NCI-H2107 treated with DMSO at 0.1 percent for 48 hours (cell line): ENCODE measurements at regions not wholly inside any gene's neighbourhood (a gene's known extent, or its start where the extent isn't known, plus 50 kb on each side); places are given as distances from the start of the nearest gene placed in this dataset.

Experiments used
- DNase-seq: peaks from one replicate; lab custom pipeline; 2025; ENCODE audit not compliant: unreplicated experiment; lab: John Stamatoyannopoulos, UW

DNA sequence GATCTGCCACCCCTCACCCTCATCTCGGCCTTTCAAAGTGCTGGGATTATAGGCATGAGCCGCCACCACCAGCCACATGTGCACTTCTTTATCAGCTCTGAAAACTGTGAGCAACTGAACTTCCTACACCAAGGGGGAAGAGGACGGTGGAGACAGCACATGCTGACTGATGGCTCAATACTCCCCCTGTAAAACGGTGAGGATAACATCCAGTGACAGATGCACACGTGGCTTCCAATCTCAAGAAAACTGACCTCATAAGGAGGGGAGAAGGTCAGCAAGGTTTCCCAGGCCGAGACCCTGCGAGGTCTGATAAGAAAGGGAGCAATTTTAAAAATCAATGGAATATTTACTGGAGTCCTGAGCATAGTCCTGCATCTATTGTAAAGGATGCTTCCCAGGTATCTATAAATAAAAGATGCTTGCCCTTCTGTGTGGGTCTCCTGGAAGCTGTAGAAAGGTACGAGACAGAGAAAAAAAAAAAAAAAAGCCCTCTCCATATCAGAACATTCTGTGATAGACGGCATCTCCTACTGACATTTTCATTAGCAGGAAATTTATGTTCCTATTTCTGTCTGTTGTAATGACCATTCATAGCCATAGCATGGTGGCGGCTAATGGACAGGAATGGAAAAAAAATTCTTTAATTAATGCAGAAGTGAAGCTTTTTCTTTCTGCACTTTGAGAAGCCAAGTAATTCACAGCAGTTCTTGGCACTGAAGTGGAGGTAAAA is 385.1 kb downstream of the ZNF536 start:
- DNase-seq, result no peak

DNA sequence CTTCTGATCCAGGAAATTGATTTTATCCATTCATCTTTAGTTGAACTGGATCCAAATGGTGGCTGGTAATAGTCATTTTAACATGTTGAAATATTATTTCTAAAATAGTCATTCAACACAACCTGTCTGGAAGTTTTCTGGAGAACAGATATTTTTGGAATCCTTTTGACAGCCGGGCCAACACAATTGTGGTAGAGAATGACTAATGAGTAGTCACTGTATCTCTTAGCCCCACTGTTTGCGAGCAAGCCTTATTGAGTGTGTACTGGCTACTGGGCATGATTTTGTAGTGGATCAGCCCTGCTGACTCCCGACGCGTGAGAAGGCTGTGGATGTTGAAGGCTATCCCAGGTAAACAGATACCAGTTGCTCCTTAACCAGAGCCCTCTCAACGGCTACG is 383.4 kb downstream of the ZNF536 start:
- no peak for DNase-seq

DNA sequence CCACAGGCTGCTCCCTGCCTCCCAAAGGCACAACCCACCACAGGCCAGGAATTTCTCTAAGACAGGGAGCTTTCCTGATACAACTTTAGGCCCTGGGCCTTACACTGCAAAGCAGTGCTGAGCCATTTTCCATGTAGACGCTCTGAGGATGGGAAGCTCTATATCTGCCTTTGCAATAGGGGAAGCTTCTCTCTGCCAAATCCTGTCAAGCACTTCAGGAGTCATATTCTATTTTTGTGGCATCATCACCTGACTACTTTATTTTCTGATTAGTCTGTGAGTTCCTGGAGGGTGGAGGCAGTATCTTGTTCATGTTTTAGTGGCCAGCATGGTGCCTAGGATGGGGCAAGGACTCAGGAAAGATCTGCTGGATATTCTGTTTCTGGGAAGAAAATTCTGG is 382.0 kb downstream of the ZNF536 start:
- DNase-seq, result no peak

DNA sequence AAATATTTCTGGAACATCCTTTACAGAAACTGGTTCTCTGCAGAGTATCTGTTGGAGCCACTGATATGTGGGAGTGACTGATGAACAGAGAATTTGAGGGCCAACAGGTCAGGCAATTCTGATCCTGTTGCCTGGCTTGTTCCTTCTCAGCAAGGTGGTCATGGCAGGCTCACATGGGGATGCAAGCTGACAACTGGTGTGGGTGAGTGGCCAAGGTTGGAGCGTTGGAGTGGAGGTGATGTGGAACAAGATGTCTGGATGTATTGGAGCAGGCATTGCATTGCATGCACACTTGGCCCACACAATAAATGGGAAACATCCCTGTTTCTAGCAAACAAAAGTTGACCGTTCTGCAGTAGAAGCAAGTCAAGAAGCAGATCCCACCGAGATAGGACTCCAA is 380.7 kb downstream of the ZNF536 start:
- DNase-seq, result no peak

DNA sequence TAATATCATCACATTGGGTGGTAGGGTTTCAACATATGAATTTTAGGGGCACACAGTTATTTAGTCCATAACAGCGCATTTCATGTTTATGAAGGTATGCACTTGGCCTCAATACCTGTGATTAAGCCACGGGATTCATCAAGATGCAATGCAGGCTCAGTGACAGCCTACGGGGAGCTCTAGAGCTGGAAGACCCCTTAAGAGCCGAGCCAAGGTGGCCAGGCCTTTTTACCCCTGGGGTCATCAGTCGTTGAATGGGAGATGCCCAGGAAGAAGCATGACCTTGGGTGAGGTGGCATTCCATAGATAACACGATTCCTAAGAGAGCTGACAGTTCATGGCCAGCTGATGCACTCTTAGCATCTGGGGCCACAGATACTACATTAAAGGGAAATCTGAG is 380.0 kb downstream of the ZNF536 start:
- no peak for DNase-seq

DNA sequence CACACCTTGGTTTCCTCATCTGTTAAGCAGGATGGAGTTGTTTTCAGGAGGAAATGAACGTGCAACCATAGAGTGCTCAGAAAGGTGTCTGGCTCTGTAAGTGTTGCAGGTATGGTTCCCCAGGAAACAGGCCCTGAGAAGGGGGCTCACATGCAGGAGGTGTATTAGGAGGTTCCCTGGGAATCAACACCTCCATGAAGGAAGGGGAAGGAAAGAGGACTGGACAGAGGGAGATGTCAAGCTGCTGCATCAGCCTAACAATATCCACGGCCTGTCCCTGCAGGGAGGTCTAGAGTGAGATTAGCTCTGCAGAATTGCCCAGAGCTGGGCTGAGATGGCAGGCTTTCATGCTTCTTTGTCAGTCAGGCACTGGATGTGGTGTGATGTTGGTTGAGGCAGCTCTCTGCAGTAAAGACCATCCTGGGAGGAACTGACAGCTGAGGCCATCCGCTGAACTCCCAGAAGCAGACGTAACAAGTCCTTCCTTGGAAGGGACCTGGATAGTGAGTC is 373.3 kb downstream of the ZNF536 start:
- no peak for DNase-seq

DNA sequence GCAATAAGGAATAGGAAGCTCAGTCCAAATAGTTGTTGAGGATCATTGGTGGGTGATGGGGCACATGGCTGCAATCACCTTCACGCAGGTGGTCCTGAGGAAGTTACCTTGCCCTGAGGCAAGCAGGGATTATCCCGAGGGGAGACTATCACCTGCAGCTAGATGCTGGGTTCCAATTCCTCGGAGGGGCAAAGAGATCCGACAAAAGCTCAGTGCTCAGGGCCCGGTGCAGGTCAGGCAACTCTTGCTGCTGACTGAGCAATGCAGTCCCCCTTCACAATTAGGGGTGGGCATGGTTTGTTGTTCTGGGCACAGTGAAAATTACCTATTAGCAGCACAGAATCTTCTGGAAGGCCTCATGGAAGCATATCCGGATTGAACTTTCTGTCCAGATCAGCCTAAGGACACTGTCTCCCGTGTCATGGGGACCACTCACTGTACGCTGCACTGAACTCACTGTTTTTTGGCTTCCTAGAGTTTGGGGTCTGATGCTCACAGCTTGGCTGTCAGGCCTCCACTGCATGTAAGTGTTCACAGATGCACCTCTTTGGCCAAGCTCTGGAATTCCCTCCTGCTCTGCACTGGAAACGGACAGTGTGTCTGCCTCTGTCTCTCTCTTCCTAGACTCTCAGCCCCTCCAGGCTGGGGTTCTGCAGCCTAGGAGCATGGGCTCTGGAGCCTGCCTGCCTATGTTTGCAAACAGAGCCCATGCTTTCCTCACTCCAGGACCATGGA is 372.7 kb downstream of the ZNF536 start:
- no peak for DNase-seq

DNA sequence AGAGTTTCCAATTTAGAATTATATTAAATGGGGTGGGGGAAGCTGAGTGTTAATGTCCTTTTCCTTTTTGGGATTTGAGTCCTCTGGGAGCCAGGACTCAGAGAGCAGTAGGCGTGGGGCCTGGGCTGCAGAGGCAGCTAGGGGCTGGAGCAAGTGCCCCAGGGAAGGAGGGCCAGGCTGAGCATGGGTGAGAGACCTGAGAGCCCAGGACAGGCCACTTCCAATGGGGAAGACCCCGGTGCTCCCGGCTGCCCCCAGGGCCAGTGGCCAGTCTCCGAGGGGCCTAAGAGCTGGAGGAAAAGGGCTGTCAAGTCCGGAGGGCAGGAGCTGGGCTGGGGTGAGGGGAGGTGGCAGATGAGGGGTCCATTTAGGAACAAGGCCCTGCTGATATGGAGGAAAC is 371.5 kb downstream of the ZNF536 start:
- DNase-seq, result no peak

DNA sequence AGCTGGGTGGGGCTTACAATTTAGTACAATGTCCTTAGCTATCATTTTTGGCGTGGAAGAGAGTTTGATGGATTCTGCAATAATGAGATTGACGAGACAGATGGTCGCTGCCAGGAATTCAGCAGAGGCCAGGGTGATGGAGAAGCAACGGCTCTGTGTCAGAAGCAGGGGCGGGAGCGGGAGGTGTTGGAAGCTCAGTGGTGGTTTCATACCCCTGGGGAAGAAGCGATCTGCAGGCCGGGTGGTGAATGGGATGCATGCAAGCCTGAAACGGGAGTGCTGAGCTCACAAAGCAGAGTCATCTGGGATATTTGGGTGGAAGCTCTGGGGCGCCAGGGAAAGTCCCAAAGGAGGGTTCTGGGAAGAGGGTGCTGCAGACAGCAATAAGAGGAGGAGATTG is 370.8 kb downstream of the ZNF536 start:
- no peak for DNase-seq

DNA sequence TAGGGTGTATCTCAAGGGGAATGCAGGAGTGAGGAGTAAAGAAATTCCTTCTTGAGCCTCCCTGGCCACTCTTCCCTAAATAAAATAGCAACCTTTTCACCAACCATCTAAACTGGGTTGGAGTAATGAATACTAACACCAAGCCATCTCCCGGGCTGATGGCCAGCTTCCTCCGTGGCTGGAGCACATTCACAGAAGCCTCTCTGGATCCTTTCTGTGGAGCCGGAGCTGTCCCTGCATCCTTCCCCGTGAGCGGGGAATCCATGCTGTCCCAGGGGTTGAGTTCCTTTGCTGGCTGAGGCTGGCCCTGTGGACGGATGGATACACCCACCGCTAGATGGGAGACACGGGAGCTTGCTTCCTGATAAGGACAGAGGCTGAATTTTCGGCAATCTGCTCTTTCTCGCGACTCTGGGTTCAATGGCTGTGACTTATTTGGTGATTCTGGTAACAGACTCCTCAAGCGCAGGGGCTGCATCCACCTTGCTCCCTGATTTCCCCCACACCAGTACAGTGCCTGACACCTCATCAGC is 370.3 kb downstream of the ZNF536 start:
- DNase-seq, result no peak

DNA sequence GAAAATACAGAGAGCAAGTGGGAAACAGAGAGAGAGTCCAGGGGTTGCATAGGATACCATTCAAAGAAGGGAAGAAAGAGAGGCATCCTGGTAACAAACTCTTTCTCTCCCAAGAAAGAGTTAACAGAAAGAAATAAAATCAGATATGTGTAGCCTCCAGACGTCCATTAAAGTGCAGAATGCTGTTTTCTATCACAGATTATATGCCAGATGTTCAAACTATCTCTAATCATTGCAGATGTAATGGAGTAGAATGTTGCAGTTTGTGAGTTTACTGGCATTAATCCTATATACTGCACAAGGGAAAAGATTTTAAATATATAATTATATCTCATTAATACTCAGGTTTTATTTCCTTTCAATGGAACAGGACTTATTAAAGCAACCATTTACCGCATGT is 369.4 kb downstream of the ZNF536 start:
- no peak for DNase-seq

DNA sequence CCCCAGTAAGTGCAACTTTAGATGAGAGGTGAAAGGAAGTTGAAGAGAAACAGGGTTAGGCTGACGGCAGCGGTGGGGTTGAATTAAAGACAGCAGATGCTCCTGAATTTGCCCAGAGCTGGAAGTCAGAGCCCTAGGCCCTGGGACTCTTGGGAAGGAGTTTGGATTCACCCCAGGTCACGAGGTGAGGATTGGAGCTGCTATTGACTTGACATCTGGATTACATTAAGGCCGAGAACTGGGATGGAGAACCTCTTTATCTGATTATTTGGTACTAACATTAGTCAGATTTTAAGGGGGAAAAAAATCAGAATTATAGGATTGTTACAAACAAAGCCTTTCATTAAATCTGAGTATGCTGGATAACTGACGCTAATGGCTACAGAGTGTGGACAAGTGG is 367.2 kb downstream of the ZNF536 start:
- DNase-seq, result no peak

DNA sequence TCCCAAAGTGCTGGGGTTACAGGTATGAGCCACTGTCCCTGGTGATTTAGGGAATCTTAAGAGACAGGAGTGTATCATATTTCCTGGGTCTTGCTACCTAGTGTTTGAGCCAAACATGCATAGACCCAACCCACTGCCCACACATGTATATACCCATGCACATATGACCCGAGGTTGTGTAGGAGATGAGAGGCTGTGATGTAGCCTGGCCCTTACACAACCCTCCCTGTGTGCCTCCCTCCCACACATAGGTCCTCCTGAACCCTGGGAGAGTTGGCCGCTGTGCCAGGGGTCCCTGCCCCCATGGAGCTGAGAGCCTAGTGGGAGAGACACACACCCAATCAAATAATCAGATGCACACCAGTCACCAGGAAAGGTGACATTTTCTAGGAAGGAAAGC is 365.9 kb downstream of the ZNF536 start:
- DNase-seq, result no peak

DNA sequence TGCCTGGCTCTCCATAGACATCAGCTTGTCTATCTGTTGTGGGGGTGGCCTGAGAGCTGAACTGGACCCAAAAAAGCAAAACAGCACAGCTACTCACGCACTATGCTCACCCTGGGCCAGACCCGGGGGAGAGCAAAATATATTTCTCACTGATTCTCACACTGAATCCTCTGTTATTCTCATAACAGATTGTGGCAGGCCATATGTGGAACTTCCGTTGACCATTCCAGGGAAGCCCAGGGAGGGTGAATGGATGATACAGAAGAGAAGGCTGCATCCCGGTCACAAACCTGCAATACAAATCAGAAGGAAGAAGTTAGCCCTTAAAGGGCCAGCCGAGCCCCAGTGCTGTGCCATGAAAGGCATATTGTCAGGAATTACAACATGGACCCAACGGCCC is 362.5 kb downstream of the ZNF536 start:
- no peak for DNase-seq

DNA sequence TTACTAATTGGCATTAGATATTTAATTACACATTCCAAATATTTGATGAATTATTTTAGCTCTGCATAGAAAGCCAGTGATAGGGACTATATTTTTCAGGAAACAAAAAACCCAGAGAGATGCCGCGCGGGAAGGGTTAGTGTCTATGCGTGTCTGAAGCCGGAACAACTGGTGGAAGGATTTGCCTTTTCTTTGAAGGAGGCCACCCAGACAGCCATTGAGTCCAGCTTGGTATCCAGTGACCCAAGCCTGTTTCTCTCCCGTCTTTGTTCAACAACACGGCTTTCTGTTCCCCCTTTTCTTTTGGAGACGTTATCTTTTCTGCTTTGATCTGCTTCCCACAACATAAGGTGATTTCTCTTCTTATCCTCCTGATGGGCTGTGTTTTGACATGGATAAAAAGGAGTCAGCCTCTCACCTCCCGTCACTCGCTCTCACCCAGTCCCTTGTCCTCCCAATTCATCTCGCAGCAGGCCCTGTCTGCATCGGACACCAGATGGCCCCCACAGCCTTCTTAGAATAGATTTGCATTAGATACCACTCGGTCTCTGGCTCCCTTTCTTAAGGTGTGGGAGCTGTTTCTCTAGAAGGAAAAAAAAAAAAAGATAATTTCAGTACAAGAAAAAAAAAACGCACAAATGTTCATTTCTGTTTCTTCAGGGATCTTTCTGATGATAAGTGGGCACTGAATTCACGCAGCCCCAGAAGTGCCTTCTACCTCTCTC is 361.8 kb downstream of the ZNF536 start:
- DNase-seq, result no peak

DNA sequence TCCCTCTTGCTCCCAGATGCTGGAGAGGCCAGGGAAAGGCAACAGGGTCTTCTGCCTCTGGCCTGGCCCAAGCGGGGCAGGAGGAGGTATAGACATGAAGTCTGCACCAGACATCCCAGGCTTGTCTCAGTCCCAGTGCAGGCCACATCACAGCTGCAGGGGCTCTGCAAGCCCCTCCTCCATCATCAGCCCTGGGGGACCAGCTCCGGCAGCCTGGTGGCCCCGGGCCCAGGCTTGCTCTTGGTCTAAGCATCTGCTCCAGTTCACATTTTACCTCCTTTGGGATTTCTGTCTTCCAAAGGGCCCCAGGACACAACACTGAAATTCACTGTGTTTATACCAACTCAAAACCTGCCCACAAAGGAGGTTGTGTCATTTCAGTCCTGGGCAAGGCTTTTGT is 359.4 kb downstream of the ZNF536 start:
- DNase-seq, result no peak

DNA sequence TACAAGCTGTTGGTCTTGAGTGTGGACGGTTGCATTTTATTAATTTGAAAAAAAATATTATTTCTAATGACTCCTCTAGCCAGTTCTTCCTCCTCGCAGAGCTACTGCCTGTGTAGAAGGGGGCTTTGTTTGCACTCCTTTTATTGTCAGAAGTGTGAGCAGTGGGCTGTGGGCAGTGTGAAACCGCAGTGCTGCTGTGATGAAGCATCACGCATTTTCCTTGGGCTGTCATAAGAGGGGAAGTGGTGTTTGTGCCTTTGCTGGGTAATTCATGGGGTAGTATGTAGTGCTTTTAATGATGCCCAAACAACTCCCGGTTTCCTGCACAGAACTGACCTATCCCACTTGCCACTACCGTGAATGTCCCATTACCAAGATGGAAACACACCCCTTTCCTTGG is 357.3 kb downstream of the ZNF536 start:
- DNase-seq, result no peak

DNA sequence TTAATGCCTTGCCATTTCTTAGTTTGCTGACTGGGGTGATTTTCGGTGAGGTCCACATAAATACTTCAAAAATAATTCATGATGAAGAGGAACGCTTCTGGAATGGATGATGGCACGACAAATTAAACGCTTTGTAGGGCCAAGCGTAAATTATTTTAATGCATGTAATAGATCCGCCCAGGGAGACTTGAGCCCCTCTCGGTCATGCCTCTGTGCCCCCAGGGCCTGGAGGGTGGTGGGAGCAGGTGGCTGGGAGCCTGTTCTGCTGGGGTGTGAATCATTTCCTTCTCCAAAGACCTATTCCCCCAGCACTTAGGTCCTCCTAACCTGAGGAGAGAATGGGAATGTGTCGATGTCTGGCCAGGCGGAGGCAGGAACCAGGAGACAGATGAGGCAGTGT is 350.6 kb downstream of the ZNF536 start:
- DNase-seq, result no peak

DNA sequence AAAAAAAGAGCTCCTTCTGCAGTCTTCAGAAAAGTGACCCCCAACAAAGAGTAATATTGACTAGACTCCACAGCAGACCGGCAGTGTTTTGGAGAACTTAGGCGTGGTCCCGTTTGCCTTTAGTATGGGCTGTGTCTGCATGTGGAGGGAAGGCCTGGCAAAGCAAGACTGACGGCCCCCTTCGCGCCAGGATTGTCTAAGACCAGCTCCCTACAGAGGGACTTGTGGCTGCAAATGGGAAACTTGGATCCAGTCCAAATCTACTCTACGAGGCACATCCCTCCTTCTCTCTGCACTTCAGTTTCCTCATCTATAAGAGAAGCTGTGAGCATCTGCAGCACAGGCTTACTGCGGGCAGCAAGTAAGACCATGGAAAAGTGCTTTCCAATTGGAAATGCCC is 350.0 kb downstream of the ZNF536 start:
- no peak for DNase-seq

DNA sequence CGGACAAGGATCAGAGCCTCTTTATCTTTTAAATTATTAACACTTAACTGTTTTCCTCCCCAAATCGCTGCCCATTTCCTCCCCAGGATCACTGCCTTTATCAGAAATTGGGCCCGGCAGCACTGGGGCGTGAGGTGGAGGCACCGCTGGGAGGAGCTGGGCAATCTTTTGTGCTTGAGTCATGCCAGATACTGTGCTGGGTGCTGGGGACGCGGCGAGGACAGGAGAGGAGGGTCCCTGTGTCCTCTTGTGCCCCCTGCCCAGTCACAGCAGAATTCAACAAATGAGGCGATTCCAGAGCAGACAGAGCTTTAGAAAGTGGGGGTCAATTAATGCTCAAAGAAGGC is 347.8 kb downstream of the ZNF536 start:
- DNase-seq, result no peak

DNA sequence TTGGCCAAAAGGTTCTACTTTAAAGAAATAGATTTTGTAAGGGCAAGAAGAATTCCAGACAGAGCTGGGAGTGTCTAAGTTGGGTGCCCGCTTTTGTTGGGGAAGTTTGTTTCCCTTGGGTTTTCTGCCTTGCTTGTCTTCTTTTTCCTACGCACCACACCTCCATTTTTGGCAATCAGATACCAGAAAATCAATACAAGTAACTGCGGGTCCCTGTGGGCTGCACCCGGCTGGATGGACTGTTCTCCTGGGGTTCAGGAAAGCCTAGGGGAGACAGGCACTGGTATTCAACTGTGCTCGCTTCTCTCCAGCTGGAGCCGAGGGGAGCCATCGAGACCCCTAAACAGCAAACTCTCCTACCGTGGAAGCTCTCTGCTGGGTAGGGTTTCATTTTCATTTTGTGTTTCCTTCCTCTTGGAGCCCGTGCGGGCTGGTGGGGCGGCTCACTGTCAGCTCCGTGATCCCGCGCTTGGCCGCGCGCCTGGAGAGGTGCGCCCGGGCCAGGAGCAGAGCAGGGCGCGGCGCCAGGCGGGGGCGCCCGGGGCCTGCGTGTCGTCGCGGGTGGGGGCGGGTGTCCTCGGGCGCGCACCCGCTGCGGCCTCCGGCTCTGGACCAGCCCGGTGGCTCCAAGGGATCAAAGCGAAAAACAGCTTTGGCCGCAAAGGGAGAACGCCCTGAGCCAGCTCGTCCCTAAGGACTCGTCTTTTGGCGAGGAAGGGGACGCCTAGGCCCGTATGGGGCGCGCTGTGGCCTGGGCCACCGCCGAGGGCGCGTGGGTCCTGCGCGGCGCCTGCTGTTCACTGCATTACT is 347.2 kb downstream of the ZNF536 start:
- DNase-seq, result no peak
